ENCODE measurements at regions not wholly inside any gene's neighbourhood (a gene's known extent, or its start where the extent isn't known, plus 50 kb on each side); places are given as distances from the start of the nearest gene placed in this dataset.
"Not testable (repeated sequence)": the region's sequence is repeated elsewhere in the genome, so short reads cannot be mapped to it uniquely, and the experiment has no call there.

DNA sequence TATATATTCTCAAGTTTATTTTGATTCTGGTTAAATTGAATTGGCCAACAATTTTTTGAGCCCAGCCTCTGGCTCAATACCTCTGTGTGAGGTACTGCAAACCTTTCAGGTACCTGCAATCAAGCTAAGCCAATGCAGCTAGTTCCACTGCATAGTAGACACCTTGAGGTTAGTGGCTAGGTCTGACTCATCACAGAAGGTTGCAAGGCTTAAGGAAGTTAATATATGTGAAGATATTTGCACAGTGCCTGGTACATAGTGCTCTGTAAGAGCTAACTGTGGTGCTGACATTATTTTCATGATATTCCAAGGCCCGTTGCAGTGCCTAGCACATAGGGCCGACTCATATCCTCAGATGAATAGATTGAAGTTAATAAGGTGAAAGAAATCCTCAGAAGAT lies 330.5 kb upstream of the KAZN start:
- Histone ChIP-seq H3K9ac (ENCODE audit: low read length) (no peak overlapping the region), H3K4me3 (ENCODE audit: low read depth in 1 of 2, low read length in 2 of 2) (no peak overlapping the region), H3K36me3 (ENCODE audit: insufficient read depth, low read length) (no peaks in the 10 kb centered on the region), H3K27me3 (ENCODE audit: control insufficient read depth in 1 of 2, insufficient read depth in 2 of 2, low read length in 2 of 2) (no peaks in the 10 kb centered on the region), H3K27ac (ENCODE audit: low read depth, low read length) (no peak overlapping the region), H3K9me3 (ENCODE audit: low read length) (no peaks in the 10 kb centered on the region), H3K4me1 (ENCODE audit: insufficient read depth, low read length) (no peaks in the 10 kb centered on the region)

DNA sequence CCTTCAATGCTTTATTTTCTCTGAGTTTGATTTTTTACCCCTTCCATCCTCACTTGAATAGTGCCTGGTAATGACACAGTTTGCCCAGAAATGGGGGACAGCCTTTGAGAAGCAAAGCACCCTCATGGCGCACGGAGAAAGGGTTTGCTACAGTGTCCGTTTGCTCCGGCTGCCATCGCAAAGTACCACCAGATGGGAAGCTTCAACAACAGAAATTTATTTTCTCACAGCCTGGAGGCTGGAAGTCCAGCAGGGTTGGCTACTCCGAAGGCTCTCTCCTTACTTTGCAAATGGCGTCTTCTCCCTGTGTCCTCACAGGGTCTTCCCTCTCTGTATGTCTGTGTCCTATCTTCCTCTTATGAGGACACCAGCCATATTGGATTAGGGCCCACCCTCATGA lies 327.7 kb upstream of the KAZN start:
- no peaks in the 10 kb centered on the region for H3K27me3 ChIP-seq (ENCODE audit: control insufficient read depth in 1 of 2, insufficient read depth in 2 of 2, low read length in 2 of 2)
- H3K4me1 ChIP-seq (ENCODE audit: insufficient read depth, low read length), result no peaks in the 10 kb centered on the region
- H3K9ac ChIP-seq (ENCODE audit: low read length), result no peak overlapping the region
- H3K27ac ChIP-seq (ENCODE audit: low read depth, low read length), result no peak overlapping the region
- no peak overlapping the region for H3K4me3 ChIP-seq (ENCODE audit: low read depth in 1 of 2, low read length in 2 of 2)
- H3K36me3 ChIP-seq (ENCODE audit: insufficient read depth, low read length), result no peaks in the 10 kb centered on the region
- no peaks in the 10 kb centered on the region for H3K9me3 ChIP-seq (ENCODE audit: low read length)

DNA sequence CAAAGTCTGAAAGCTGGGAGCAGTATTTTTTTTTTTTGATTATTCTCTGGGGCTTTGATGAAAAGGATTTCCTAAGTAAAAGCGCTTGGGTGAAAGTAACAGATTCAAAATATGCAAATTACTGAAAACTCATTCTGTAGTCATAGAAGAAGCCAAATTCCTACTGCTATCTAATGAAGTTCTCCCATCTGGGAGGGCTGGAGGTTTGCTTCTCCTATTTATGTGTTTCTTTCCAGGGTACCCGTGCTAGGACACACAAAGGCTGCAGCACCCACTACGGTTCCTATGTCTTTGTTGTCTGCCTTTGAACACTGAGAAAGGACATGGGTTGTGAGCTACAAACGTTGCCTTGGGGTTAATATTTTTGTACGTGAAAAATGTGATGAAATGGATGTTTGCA lies 324.7 kb upstream of the KAZN start:
- H3K4me1 ChIP-seq (ENCODE audit: insufficient read depth, low read length), result no peaks in the 10 kb centered on the region
- no peak overlapping the region for H3K4me3 ChIP-seq (ENCODE audit: low read depth in 1 of 2, low read length in 2 of 2)
- no peaks in the 10 kb centered on the region for H3K36me3 ChIP-seq (ENCODE audit: insufficient read depth, low read length)
- H3K9me3 ChIP-seq (ENCODE audit: low read length), result no peaks in the 10 kb centered on the region
- H3K27ac ChIP-seq (ENCODE audit: low read depth, low read length), result no peak overlapping the region
- no peaks in the 10 kb centered on the region for H3K27me3 ChIP-seq (ENCODE audit: control insufficient read depth in 1 of 2, insufficient read depth in 2 of 2, low read length in 2 of 2)
- H3K9ac ChIP-seq (ENCODE audit: low read length), result no peak overlapping the region

DNA sequence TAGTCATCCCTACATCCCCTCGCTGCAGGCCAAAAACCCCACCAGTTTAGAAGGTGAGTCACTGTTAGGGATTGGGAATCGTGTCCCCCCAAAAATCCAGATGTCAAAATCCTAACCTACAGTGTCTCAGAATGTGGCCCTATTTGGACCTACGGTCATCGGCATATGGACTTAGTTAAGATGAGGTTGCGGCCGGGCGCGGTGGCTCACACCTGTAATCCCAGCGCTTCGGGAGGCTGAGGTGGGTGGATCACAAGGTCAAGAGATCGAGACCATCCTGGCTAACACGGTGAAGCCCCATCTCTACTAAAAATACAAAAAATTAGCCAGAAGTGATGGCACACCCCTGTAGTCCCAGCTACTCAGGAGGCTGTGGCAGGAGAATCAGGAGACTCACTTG lies 318.6 kb upstream of the KAZN start:
- H3K9ac ChIP-seq (ENCODE audit: low read length); H3K4me3 ChIP-seq (ENCODE audit: low read depth in 1 of 2, low read length in 2 of 2); H3K27me3 ChIP-seq (ENCODE audit: control insufficient read depth in 1 of 2, insufficient read depth in 2 of 2, low read length in 2 of 2); H3K27ac ChIP-seq (ENCODE audit: low read depth, low read length); H3K4me1 ChIP-seq (ENCODE audit: insufficient read depth, low read length); H3K36me3 ChIP-seq (ENCODE audit: insufficient read depth, low read length); H3K9me3 ChIP-seq (ENCODE audit: low read length): not testable (repeated sequence)

DNA sequence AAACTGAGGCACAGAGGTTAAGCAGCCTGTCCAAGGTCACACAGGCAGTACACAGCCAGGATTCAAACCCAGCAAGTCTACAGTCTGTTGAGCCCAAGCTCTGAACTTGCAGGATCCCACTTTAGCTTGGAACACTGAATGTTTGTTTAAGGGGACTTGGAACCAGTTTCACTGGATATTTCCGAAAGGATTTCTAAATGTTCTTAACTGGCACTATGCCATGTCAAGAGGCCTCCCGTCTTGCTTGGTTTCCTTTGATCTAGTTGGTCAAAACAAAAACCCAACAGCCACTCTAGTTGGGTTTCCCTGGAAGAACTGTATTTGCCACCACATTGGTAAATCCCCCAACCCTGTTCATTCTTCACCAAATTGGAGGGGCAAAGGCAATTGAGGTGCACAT lies 317.6 kb upstream of the KAZN start:
- Histone ChIP-seq H3K4me3 (ENCODE audit: low read depth in 1 of 2, low read length in 2 of 2) (no peak overlapping the region), H3K36me3 (ENCODE audit: insufficient read depth, low read length) (no peaks in the 10 kb centered on the region), H3K9me3 (ENCODE audit: low read length) (no peaks in the 10 kb centered on the region), H3K27me3 (ENCODE audit: control insufficient read depth in 1 of 2, insufficient read depth in 2 of 2, low read length in 2 of 2) (no peaks in the 10 kb centered on the region), H3K9ac (ENCODE audit: low read length) (no peak overlapping the region), H3K27ac (ENCODE audit: low read depth, low read length) (no peak overlapping the region), H3K4me1 (ENCODE audit: insufficient read depth, low read length) (no peaks in the 10 kb centered on the region)

DNA sequence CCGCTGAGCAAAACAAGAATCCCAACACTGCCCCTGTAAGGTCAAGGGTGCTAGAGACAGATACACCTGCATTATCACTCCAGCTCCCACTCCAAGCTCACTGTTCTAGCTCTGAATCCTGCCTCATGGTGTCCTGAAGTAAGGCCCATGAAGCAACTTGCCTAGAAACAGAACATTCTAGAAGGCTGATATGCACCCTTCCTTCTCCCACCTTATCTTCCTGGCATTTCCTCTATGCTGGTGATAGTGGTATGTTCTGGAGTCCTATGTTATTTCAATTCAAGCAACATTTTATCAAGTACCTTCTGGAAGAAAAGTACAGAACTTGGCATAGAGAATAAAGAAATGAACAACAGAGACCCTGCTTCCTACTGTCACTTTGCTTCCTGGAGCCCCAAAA lies 317.1 kb upstream of the KAZN start:
- H3K4me3 ChIP-seq (ENCODE audit: low read depth in 1 of 2, low read length in 2 of 2), result no peak overlapping the region
- H3K4me1 ChIP-seq (ENCODE audit: insufficient read depth, low read length), result no peaks in the 10 kb centered on the region
- H3K9me3 ChIP-seq (ENCODE audit: low read length), result no peaks in the 10 kb centered on the region
- H3K36me3 ChIP-seq (ENCODE audit: insufficient read depth, low read length), result no peaks in the 10 kb centered on the region
- no peaks in the 10 kb centered on the region for H3K27me3 ChIP-seq (ENCODE audit: control insufficient read depth in 1 of 2, insufficient read depth in 2 of 2, low read length in 2 of 2)
- no peak overlapping the region for H3K9ac ChIP-seq (ENCODE audit: low read length)
- no peak overlapping the region for H3K27ac ChIP-seq (ENCODE audit: low read depth, low read length)

DNA sequence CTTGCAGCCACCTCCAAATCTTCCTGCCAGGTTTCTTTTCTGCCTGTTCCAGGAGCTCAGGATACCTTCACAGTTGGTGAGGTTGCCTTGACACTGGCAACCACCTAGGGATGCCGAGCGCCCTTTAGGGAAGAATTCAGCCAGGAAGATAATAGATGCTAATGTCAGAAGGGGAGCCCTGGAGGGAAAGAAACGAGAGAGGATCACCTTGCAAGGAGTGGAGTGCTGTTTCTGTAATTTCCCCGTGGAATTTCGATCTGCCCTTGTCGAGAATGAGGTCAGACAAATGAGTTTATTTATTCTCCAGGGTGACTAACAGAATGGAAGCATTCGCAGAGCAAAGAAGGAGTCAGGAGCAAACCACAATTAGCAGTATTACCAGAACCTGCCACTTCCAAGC lies 315.8 kb upstream of the KAZN start:
- no peak overlapping the region for H3K9ac ChIP-seq (ENCODE audit: low read length)
- no peaks in the 10 kb centered on the region for H3K27me3 ChIP-seq (ENCODE audit: control insufficient read depth in 1 of 2, insufficient read depth in 2 of 2, low read length in 2 of 2)
- no peaks in the 10 kb centered on the region for H3K36me3 ChIP-seq (ENCODE audit: insufficient read depth, low read length)
- H3K4me1 ChIP-seq (ENCODE audit: insufficient read depth, low read length), result no peaks in the 10 kb centered on the region
- no peak overlapping the region for H3K27ac ChIP-seq (ENCODE audit: low read depth, low read length)
- H3K9me3 ChIP-seq (ENCODE audit: low read length), result no peaks in the 10 kb centered on the region
- H3K4me3 ChIP-seq (ENCODE audit: low read depth in 1 of 2, low read length in 2 of 2), result no peak overlapping the region

DNA sequence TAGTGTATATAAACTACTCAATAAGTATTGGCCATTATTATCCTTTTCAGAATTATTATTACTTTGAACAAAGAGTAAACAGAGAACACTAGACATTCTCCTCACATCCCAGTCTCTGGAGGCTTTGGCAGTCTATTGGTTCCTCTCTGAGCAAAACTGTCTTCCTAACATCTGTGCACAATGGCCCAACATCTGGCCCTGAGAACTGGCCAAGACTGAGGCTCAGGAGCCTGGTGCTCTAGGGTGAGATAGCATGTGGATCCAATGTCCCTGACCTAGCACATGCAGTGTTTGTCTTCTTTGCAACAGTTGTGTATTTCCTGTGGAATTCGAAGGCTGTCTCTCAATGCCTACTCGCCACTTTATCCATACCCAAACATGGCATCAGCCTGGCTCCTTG lies 313.2 kb upstream of the KAZN start:
- Histone ChIP-seq H3K4me3 (ENCODE audit: low read depth in 1 of 2, low read length in 2 of 2) (no peak overlapping the region), H3K4me1 (ENCODE audit: insufficient read depth, low read length) (no peaks in the 10 kb centered on the region), H3K9ac (ENCODE audit: low read length) (no peak overlapping the region), H3K27ac (ENCODE audit: low read depth, low read length) (no peak overlapping the region), H3K36me3 (ENCODE audit: insufficient read depth, low read length) (no peaks in the 10 kb centered on the region), H3K27me3 (ENCODE audit: control insufficient read depth in 1 of 2, insufficient read depth in 2 of 2, low read length in 2 of 2) (no peaks in the 10 kb centered on the region), H3K9me3 (ENCODE audit: low read length) (no peaks in the 10 kb centered on the region)

DNA sequence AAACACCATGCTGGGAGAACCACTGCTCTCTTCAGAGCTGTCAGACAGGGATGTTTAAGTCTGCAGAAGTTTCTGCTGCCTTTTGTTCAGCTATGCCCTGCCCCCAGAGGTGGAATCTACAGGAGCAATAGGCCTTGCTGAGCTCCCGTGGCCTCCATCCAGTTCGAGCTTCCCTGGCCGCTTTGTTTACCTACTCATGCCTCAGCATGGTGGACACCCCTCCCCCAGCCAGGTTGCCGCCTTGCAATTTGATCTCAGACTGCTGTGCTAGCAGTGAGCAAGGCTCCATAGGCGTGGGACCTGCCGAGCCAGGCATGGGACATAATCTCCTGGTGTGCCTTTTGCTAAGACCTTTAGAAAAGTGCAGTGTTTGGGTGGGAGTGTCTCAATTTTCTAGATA lies 307.3 kb upstream of the KAZN start:
- not testable (repeated sequence) for H3K27ac ChIP-seq (ENCODE audit: low read depth, low read length); H3K9ac ChIP-seq (ENCODE audit: low read length); H3K9me3 ChIP-seq (ENCODE audit: low read length); H3K4me1 ChIP-seq (ENCODE audit: insufficient read depth, low read length); H3K36me3 ChIP-seq (ENCODE audit: insufficient read depth, low read length); H3K27me3 ChIP-seq (ENCODE audit: control insufficient read depth in 1 of 2, insufficient read depth in 2 of 2, low read length in 2 of 2); H3K4me3 ChIP-seq (ENCODE audit: low read depth in 1 of 2, low read length in 2 of 2)

DNA sequence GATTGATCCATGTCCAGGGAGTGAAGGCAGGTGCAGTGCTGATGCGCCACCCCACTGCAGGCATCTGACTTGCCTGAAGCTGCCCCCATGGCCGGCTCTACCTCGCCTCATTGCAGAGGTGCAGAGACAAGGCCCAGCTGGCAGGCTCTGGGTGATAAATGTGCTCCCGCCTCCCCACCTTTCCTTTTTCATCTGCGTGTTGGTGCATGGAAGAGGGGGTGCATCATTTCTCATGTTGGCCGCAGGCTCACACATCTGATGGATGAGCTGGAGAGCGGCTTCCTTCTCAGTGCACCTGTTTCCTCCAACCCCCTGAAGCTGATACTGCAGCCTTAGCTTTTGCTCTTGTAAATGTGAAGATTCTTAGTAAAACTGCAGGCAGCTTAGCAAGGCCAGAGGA lies 306.0 kb upstream of the KAZN start:
- no peaks in the 10 kb centered on the region for H3K36me3 ChIP-seq (ENCODE audit: insufficient read depth, low read length)
- no peaks in the 10 kb centered on the region for H3K4me1 ChIP-seq (ENCODE audit: insufficient read depth, low read length)
- H3K9ac ChIP-seq (ENCODE audit: low read length), result no peak overlapping the region
- no peaks in the 10 kb centered on the region for H3K9me3 ChIP-seq (ENCODE audit: low read length)
- no peaks in the 10 kb centered on the region for H3K27me3 ChIP-seq (ENCODE audit: control insufficient read depth in 1 of 2, insufficient read depth in 2 of 2, low read length in 2 of 2)
- H3K4me3 ChIP-seq (ENCODE audit: low read depth in 1 of 2, low read length in 2 of 2), result no peak overlapping the region
- H3K27ac ChIP-seq (ENCODE audit: low read depth, low read length), result no peak overlapping the region

DNA sequence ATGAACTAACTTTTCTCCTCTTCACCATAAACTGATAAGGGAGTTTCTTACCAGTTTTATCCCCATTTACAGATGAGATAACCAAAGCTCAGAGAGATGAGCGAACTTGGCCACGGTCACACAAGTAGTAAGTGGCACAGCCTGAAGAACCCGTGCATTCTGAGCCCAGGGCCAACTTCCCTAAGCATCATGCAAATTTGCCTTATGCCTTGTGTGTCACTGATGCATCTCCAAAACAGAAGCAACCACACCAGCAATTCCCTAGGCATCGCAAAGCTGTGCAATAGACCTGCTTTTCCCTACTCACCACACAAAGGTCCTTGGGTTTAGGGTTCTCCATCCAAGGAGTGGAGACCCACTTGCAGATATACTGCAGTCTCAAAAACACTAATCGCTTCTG lies 304.5 kb upstream of the KAZN start:
- H3K27ac ChIP-seq (ENCODE audit: low read depth, low read length), result no peak overlapping the region
- H3K36me3 ChIP-seq (ENCODE audit: insufficient read depth, low read length), result no peaks in the 10 kb centered on the region
- H3K27me3 ChIP-seq (ENCODE audit: control insufficient read depth in 1 of 2, insufficient read depth in 2 of 2, low read length in 2 of 2), result no peaks in the 10 kb centered on the region
- H3K4me1 ChIP-seq (ENCODE audit: insufficient read depth, low read length), result no peaks in the 10 kb centered on the region
- H3K9me3 ChIP-seq (ENCODE audit: low read length), result no peaks in the 10 kb centered on the region
- no peak overlapping the region for H3K9ac ChIP-seq (ENCODE audit: low read length)
- no peak overlapping the region for H3K4me3 ChIP-seq (ENCODE audit: low read depth in 1 of 2, low read length in 2 of 2)

DNA sequence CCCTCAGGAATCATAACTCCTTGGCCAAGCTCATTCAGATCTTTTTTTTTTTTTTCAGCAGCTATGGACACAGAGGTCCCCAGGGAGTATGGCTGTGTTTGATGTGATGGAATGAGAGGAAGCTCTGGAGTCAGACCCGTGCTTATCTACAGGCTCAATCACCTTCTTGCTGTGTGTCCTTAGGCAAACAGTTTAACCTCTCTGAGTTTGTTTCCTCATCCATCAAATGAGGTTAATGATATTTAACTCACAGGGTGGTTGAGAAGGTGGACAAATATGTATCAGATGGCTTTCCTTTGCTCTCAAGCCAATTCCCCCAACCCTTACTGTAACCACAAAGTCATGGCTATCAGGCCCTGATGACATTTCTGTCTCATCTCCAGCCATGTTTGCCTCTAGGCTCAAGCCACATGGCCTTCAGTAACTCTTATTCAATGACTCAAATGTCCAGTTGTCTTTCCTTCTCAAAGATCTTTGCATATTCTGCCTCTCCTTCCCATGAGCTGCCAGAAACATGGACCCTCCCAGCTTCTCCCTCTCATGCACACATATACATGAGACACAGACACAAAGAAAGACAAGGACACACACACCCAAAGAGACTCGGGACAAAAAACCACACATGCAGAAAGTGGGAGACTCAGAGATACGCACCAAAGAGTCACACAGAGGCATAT lies 303.5 kb upstream of the KAZN start:
- no peaks in the 10 kb centered on the region for H3K27me3 ChIP-seq (ENCODE audit: control insufficient read depth in 1 of 2, insufficient read depth in 2 of 2, low read length in 2 of 2)
- H3K9ac ChIP-seq (ENCODE audit: low read length), result no peak overlapping the region
- no peak overlapping the region for H3K27ac ChIP-seq (ENCODE audit: low read depth, low read length)
- H3K36me3 ChIP-seq (ENCODE audit: insufficient read depth, low read length), result no peaks in the 10 kb centered on the region
- no peaks in the 10 kb centered on the region for H3K4me1 ChIP-seq (ENCODE audit: insufficient read depth, low read length)
- no peaks in the 10 kb centered on the region for H3K9me3 ChIP-seq (ENCODE audit: low read length)
- no peak overlapping the region for H3K4me3 ChIP-seq (ENCODE audit: low read depth in 1 of 2, low read length in 2 of 2)
